Hippocampal formation (tissue), 2 donors: ENCODE measurements at regions not wholly inside any gene's neighbourhood (a gene's known extent, or its start where the extent isn't known, plus 50 kb on each side); places are given as distances from the start of the nearest gene placed in this dataset.

Experiments
- DNase-seq, 2 donors: peaks; one replicate each; lab custom pipeline; 2025; lab: John Stamatoyannopoulos, UW

- no peak for DNase-seq
These were observed 105.1 kb downstream of the TRAPPC11 start for GRCh38 chr4:183763990-183764754.

- no peak for DNase-seq
These were observed 106.3 kb downstream of the TRAPPC11 start for GRCh38 chr4:183765251-183765911.

GRCh38 chr4:183766140-183766539 lies 107.0 kb downstream of the TRAPPC11 start:
- DNase-seq = no peak

- DNase-seq = no peak
These were observed 111.8 kb downstream of the TRAPPC11 start for GRCh38 chr4:183770906-183771305.

GRCh38 chr4:183772361-183772760 lies 113.3 kb downstream of the TRAPPC11 start:
- DNase-seq = no peak

- DNase-seq = no peak
These were observed 114.7 kb downstream of the TRAPPC11 start for GRCh38 chr4:183773790-183774189.

- no peak for DNase-seq
These were observed 121.8 kb upstream of the STOX2 start for GRCh38 chr4:183783306-183783705.

- DNase-seq = no peak
These were observed 121.0 kb upstream of the STOX2 start for GRCh38 chr4:183783991-183784553.

- DNase-seq = no peak
These were observed 116.7 kb upstream of the STOX2 start for GRCh38 chr4:183788308-183788905.

GRCh38 chr4:183789657-183790056 lies 115.5 kb upstream of the STOX2 start:
- no peak for DNase-seq

- DNase-seq = no peak
These were observed 114.4 kb upstream of the STOX2 start for GRCh38 chr4:183790661-183791060.

- DNase-seq = no peak
These were observed 108.1 kb upstream of the STOX2 start for GRCh38 chr4:183797011-183797444.

- DNase-seq = no peak
These were observed 107.4 kb upstream of the STOX2 start for GRCh38 chr4:183797445-183798300.

GRCh38 chr4:183798301-183799253 lies 106.5 kb upstream of the STOX2 start:
- no peak for DNase-seq

- no peak for DNase-seq
These were observed 103.5 kb upstream of the STOX2 start for GRCh38 chr4:183801457-183802165.

GRCh38 chr4:183806341-183806740 lies 98.8 kb upstream of the STOX2 start:
- DNase-seq = no peak

- no peak for DNase-seq
These were observed 97.5 kb upstream of the STOX2 start for GRCh38 chr4:183807420-183808096.

GRCh38 chr4:183808097-183808456 lies 97.0 kb upstream of the STOX2 start:
- no peak for DNase-seq

GRCh38 chr4:183812567-183812966 lies 92.5 kb upstream of the STOX2 start:
- DNase-seq = no peak
